ENCODE measurements at regions not wholly inside any gene's neighbourhood (a gene's known extent, or its start where the extent isn't known, plus 50 kb on each side); places are given as distances from the start of the nearest gene placed in this dataset.

DNA sequence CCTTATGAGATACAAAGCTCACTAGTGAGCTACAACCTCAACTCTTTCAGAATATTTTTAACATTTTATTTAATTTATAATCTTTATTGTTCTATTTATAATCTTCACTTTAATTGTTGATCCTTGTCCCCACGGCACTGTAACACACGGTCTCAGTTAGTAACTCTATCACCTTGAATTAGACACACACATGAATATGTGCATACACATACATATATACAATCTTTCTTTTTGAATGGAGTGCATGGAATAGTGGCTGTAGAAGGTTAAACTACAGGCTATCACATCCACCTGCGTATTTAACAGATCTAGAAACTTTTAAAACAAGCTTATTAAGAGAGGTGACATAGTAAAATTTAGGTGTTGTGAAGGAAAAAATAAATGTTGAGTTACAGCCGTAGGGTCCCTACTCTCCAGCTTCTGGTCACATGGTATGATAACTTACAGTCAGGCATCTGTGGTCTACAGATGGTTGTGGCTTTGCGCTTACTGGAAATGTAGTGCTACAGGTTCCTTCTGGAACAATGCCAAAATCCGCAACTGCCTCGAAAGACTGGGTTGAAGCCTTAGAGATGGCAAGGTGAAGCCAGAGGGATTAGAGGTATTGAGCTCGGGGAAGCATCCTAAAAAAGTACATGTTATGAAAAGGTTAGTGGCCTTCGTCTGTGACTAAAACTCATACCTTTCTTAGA lies 1324.1 kb upstream of the SLC39A10 start:
- no peaks in the 10 kb centered on the region for H3K79me2 ChIP-seq (ENCODE audit: insufficient read depth, low read depth, low read length)
- no peak overlapping the region for H3K4me2 ChIP-seq (ENCODE audit: low read length)
- TF ChIP-seq, protein P1, sequence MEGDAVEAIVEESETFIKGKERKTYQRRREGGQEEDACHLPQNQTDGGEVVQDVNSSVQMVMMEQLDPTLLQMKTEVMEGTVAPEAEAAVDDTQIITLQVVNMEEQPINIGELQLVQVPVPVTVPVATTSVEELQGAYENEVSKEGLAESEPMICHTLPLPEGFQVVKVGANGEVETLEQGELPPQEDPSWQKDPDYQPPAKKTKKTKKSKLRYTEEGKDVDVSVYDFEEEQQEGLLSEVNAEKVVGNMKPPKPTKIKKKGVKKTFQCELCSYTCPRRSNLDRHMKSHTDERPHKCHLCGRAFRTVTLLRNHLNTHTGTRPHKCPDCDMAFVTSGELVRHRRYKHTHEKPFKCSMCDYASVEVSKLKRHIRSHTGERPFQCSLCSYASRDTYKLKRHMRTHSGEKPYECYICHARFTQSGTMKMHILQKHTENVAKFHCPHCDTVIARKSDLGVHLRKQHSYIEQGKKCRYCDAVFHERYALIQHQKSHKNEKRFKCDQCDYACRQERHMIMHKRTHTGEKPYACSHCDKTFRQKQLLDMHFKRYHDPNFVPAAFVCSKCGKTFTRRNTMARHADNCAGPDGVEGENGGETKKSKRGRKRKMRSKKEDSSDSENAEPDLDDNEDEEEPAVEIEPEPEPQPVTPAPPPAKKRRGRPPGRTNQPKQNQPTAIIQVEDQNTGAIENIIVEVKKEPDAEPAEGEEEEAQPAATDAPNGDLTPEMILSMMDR (conservative IDR thresholded peaks at IDR 0.05; ENCODE audit: low read length): no peak
- no peak for TF ChIP-seq EZH2phosphoT487 (IDR thresholded peaks at IDR 0.05; ENCODE audit: borderline replicate concordance, low read depth, low read length)
- CTCF ChIA-PET (ENCODE audit: unreplicated experiment): no interaction called here
- no peak for DNase-seq (ENCODE audit: low spot score)
- BruUV-seq (replicated peaks): no TSS peak
- no peak overlapping the region for H2AFZ ChIP-seq (ENCODE audit: low read length)
- H3K9me2 ChIP-seq (ENCODE audit: insufficient read depth, low read length): no peaks in the 10 kb centered on the region
- POLR2A ChIA-PET: interaction anchor here (0.6 kb wide), 1 partner anchor 11 kb away, joined by 3 read pairs; no protein-coding TSS in a partner anchor
- H3K27ac ChIP-seq (ENCODE audit: low read depth, low read length, poor library complexity, severe bottlenecking): no peak overlapping the region
- H3K4me3 ChIP-seq (ENCODE audit: low read depth, low read length, poor library complexity, severe bottlenecking): no peak overlapping the region
- no peaks in the 10 kb centered on the region for H3K36me3 ChIP-seq (ENCODE audit: insufficient read depth, low read length)
- no peaks in the 10 kb centered on the region for H4K20me1 ChIP-seq (ENCODE audit: insufficient read depth, low read length)
- no peaks in the 10 kb centered on the region for H3K4me1 ChIP-seq (ENCODE audit: insufficient read depth, low read length, poor library complexity, severe bottlenecking)
- no peaks in the 10 kb centered on the region for H3K9me3 ChIP-seq (ENCODE audit: low read length)
- intact Hi-C loops (cut with micrococcal nuclease; ENCODE audit: unreplicated experiment): no loop called here

DNA sequence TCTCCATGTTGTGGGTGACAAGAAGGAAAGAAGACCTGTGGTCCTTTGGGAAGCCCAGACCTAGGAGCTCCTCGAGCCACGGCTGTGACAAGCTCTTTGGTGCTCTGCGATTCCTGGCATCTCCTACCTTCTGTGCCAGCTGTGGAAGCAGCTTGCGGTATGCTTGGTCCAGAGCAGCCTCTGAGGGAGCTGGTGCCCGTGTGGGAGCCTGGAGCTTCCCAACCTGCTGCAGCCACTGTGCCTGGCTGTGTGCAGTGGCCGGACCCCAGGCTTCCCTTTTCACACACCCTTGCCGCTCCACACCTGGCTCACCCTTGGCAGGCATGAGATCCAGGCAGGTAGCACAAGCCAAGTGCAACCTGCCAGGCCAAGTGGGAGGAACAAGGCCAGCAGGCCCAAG lies 1328.6 kb upstream of the SLC39A10 start:
- TF ChIP-seq, protein P1 (conservative IDR thresholded peaks at IDR 0.05; ENCODE audit: low read length): no peak
- TF ChIP-seq EZH2phosphoT487 (IDR thresholded peaks at IDR 0.05; ENCODE audit: borderline replicate concordance, low read depth, low read length): no peak
- H2AFZ ChIP-seq (ENCODE audit: low read length): no peak overlapping the region
- no peaks in the 10 kb centered on the region for H3K9me2 ChIP-seq (ENCODE audit: insufficient read depth, low read length)
- no peaks in the 10 kb centered on the region for H3K36me3 ChIP-seq (ENCODE audit: insufficient read depth, low read length)
- no peaks in the 10 kb centered on the region for H4K20me1 ChIP-seq (ENCODE audit: insufficient read depth, low read length)
- no peaks in the 10 kb centered on the region for H3K9me3 ChIP-seq (ENCODE audit: low read length)
- ChIA-PET POLR2A (no interaction called here), CTCF (ENCODE audit: unreplicated experiment) (no interaction called here)
- H3K79me2 ChIP-seq (ENCODE audit: insufficient read depth, low read depth, low read length): no peaks in the 10 kb centered on the region
- no peaks in the 10 kb centered on the region for H3K4me1 ChIP-seq (ENCODE audit: insufficient read depth, low read length, poor library complexity, severe bottlenecking)
- no peak overlapping the region for H3K27ac ChIP-seq (ENCODE audit: low read depth, low read length, poor library complexity, severe bottlenecking)
- intact Hi-C loops (cut with micrococcal nuclease; ENCODE audit: unreplicated experiment): no loop called here
- BruUV-seq (replicated peaks): no TSS peak
- no peak overlapping the region for H3K4me3 ChIP-seq (ENCODE audit: low read depth, low read length, poor library complexity, severe bottlenecking)
- H3K4me2 ChIP-seq (ENCODE audit: low read length): no peak overlapping the region
- DNase-seq (ENCODE audit: low spot score): no peak

DNA sequence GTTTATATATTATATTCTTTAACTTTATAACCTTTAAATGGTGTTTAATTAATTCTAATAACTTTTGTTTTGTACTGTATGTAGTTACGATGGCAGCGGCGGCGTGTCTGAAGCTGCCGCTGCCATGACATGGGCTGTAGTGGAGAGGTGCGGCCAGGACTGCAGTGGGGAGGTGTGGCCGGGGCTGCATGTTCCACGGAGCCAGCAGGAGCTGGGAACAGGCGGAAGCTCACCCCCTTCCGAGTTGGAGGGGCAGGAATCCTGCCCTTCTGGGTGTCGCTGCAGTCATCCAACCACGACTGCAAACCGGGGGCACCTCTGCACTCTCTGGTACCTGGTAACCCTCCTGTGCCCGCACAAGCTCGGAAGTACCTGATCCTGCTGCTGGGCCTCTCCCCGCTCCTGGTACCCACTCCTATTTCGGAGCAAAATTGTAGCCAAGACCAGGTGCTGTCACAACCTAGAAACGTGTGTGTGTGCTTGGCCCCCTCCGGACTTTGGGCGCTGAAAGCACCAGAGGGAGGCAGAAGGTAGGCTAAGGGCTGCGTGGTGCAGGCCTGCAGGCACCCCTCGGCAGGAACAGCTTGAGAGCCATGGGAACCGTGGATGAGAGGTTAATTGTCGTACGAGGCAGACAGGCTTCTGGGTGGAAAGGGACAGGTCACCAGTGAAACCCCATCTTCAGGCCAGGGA lies 1329.7 kb upstream of the SLC39A10 start:
- ChIA-PET CTCF (ENCODE audit: unreplicated experiment) (no interaction called here), POLR2A (no interaction called here)
- Histone ChIP-seq H3K4me3 (ENCODE audit: low read depth, low read length, poor library complexity, severe bottlenecking) (no peak overlapping the region), H3K4me2 (ENCODE audit: low read length) (no peak overlapping the region), H3K79me2 (ENCODE audit: insufficient read depth, low read depth, low read length) (no peaks in the 10 kb centered on the region), H3K36me3 (ENCODE audit: insufficient read depth, low read length) (no peaks in the 10 kb centered on the region), H3K4me1 (ENCODE audit: insufficient read depth, low read length, poor library complexity, severe bottlenecking) (no peaks in the 10 kb centered on the region), H2AFZ (ENCODE audit: low read length) (no peak overlapping the region), H4K20me1 (ENCODE audit: insufficient read depth, low read length) (no peaks in the 10 kb centered on the region), H3K9me2 (ENCODE audit: insufficient read depth, low read length) (no peaks in the 10 kb centered on the region), H3K27ac (ENCODE audit: low read depth, low read length, poor library complexity, severe bottlenecking) (no peak overlapping the region), H3K9me3 (ENCODE audit: low read length) (no peaks in the 10 kb centered on the region)
- TF ChIP-seq EZH2phosphoT487 (IDR thresholded peaks at IDR 0.05; ENCODE audit: borderline replicate concordance, low read depth, low read length): no peak
- TF ChIP-seq, protein P1 (conservative IDR thresholded peaks at IDR 0.05; ENCODE audit: low read length): no peak
- intact Hi-C loops (cut with micrococcal nuclease; ENCODE audit: unreplicated experiment): no loop called here
- DNase-seq (ENCODE audit: low spot score): no peak
- no TSS peak for BruUV-seq (replicated peaks)
